SU-DHL-6 (cell line): ENCODE measurements at regions not wholly inside any gene's neighbourhood (a gene's known extent, or its start where the extent isn't known, plus 50 kb on each side); places are given as distances from the start of the nearest gene placed in this dataset.

ENCODE experiments used
- CTCF ChIP-seq: fragments of 200-600 bp; sonication (generic); IDR thresholded peaks from one replicate; pipeline ENCODE4 v1.5.1; 2017; ENCODE audit warnings: antibody characterized with exemption, mild to moderate bottlenecking, low read length, moderate library complexity; ENCODE audit not compliant: insufficient read depth, poor library complexity, severe bottlenecking
- EZH2phosphoT487 ChIP-seq: fragments of 200-600 bp; sonication (generic), shearing (Covaris generic); conservative IDR thresholded peaks from 2 replicates; pipeline ENCODE4 v1.6.1; 2018; ENCODE audit warnings: mild to moderate bottlenecking, antibody characterized with exemption, low read length, moderate library complexity, mixed read lengths

DNA sequence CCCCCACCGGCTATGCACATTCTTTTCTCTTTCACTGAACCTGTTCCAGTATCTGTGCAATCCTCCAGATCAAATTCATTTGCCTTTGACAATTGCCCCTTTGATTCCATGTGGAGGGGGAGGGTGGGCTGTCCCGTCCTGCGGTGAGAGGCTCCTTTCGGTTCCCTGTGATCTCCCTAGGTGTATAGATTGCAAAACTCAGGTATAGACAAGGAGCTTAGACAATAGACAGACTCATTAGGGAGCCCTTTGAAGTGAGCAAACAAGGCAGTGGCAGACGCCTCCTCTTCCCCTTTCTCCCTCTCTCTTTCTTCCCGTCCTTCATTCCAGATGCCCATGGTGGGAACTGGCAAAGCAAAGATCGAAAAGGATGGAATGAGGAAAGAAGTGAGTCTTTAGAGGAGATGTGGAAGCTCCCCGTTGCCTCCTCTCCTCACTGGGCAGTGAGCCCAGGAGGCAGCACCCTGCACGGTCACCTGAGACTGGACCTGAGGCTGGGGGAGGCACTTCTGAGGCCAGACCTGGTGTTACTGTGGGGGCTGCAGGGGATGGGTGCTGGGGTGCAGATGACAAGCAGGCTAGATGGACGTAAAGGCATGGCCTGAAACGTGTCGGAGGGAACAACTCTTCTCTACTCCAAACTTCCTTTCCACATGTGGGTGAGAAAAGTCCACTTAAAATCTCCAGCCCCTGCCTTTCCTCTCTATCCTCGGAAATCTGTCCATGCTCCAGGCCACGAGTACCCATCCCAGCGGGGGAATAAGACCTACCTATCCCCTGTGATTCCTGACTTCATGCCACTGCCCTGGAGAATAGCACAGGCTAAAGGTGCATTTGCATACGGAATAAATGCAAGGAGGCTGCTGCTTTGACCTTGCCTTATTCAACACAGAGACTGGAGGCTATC lies 256.6 kb upstream of the FOXQ1 start:
- TF ChIP-seq CTCF (no peak), EZH2phosphoT487 (no peak)
